ENCODE measurements at regions not wholly inside any gene's neighbourhood (a gene's known extent, or its start where the extent isn't known, plus 50 kb on each side); places are given as distances from the start of the nearest gene placed in this dataset.
"Not testable (repeated sequence)": the region's sequence is repeated elsewhere in the genome, so short reads cannot be mapped to it uniquely, and the experiment has no call there.

DNA sequence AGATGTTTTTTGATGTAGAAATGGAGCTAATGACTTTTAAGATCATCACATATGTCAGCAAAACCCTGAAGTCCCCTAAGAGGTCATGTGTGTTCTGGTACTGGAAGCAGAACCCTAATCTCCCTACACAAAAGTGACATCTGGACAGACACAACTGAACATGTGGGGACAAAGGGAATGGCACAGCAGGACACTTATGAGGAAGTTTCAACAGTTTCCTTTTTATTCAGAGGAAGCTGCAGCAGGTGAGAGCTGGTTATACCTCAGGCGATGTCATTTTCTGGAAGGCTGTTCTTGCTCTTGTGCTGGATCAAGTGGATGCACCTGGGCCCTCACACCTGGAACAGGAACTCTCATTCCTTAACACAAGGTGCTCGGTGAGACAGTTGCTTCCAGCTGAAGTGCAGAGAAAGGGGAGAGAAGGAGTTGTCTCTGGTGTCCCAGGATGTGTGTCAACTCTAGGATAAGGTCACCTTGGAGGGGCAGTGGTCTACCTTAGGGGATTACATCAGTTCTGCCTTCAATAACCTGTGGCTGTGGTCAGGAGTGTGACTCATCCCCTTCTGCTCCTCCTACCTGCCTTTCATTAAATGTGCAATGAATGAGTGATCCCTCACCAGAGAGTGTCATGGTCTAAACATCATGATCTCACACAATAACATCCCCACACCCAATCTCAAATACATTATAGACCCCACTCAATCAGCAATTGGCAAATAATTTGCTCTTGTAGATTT is 463.4 kb downstream of the TMEM121 start:
- Histone ChIP-seq H3K4me1 (ENCODE audit: control insufficient read depth in 2 of 2, insufficient read depth in 2 of 2, low read length in 1 of 2) (peaks cover 0 to 3% of the 10 kb centered on the region in 2 donors), H3K4me3 (ENCODE audit: low read depth in 1 of 2, low read length in 2 of 2) (no peak overlapping the region), H3K36me3 (ENCODE audit: control insufficient read depth in 2 of 2, insufficient read depth in 2 of 2, low read length in 1 of 2) (no peaks in the 10 kb centered on the region), H3K27me3 (ENCODE audit: control insufficient read depth in 1 of 2, insufficient read depth in 2 of 2, low read length in 2 of 2) (no peaks in the 10 kb centered on the region), H3K9me3 (ENCODE audit: control insufficient read depth in 2 of 2, insufficient read depth in 1 of 2, low read depth in 1 of 2, low read length in 1 of 2) (no peaks in the 10 kb centered on the region), H3K27ac (ENCODE audit: low read depth in 2 of 2, low read length in 1 of 2) (no peak overlapping the region)
- 54 to 61% methylated on average over 2 of the region's 2 CpGs for WGBS, 2 donors

- WGBS, 2 donors: 24 to 26% methylated on average over 5 of the region's 5 CpGs
- not testable (repeated sequence) for H3K27me3 ChIP-seq (ENCODE audit: control insufficient read depth in 1 of 2, insufficient read depth in 2 of 2, low read length in 2 of 2); H3K9me3 ChIP-seq (ENCODE audit: control insufficient read depth in 2 of 2, insufficient read depth in 1 of 2, low read depth in 1 of 2, low read length in 1 of 2); H3K36me3 ChIP-seq (ENCODE audit: control insufficient read depth in 2 of 2, insufficient read depth in 2 of 2, low read length in 1 of 2); H3K27ac ChIP-seq (ENCODE audit: low read depth in 2 of 2, low read length in 1 of 2); H3K4me3 ChIP-seq (ENCODE audit: low read depth in 1 of 2, low read length in 2 of 2); H3K4me1 ChIP-seq (ENCODE audit: control insufficient read depth in 2 of 2, insufficient read depth in 2 of 2, low read length in 1 of 2)
Observed at GRCh38 chr14:105991677-105992076, 465.3 kb downstream of the TMEM121 start.

- no peak overlapping the region for H3K4me3 ChIP-seq (ENCODE audit: low read depth in 1 of 2, low read length in 2 of 2)
- H3K27ac ChIP-seq (ENCODE audit: low read depth in 2 of 2, low read length in 1 of 2): no peak overlapping the region
- H3K36me3 ChIP-seq (ENCODE audit: control insufficient read depth in 2 of 2, insufficient read depth in 2 of 2, low read length in 1 of 2): no peaks in the 10 kb centered on the region
- H3K27me3 ChIP-seq (ENCODE audit: control insufficient read depth in 1 of 2, insufficient read depth in 2 of 2, low read length in 2 of 2): no peaks in the 10 kb centered on the region
- H3K4me1 ChIP-seq (ENCODE audit: control insufficient read depth in 2 of 2, insufficient read depth in 2 of 2, low read length in 1 of 2): peaks cover 0 to 3% of the 10 kb centered on the region in 2 donors
- H3K9me3 ChIP-seq (ENCODE audit: control insufficient read depth in 2 of 2, insufficient read depth in 1 of 2, low read depth in 1 of 2, low read length in 1 of 2): no peaks in the 10 kb centered on the region
- WGBS, 2 donors: 76 to 78% methylated on average over 8 of the region's 8 CpGs
Observed at GRCh38 chr14:105993814-105994213, 467.4 kb downstream of the TMEM121 start.

- 39 to 52% methylated on average over 4 of the region's 4 CpGs for WGBS, 2 donors
- not testable (repeated sequence) for H3K4me3 ChIP-seq (ENCODE audit: low read depth in 1 of 2, low read length in 2 of 2)
Observed at GRCh38 chr14:105995011-105995710, 468.8 kb downstream of the TMEM121 start.

DNA sequence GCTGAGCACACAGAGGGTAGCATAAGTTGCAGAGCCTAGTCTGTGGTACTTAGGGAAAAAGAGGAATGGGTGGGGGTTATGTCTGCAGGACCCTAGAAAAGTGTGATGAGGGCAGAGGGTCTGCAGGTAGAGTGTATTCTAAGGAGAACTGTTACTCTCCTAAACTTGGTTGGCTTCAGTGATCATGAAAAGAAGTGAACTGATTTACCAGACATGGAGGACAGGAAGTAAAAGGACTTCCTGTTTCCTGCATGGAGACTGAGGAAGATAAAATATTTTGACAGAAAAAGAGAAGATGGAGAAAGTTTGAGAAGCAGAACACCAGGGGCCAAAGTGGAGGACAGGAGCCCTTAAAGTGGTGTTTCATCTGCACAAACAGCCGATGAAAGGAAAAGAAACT is 472.2 kb downstream of the TMEM121 start:
- not testable (repeated sequence) for H3K4me3 ChIP-seq (ENCODE audit: low read depth in 1 of 2, low read length in 2 of 2); H3K9me3 ChIP-seq (ENCODE audit: control insufficient read depth in 2 of 2, insufficient read depth in 1 of 2, low read depth in 1 of 2, low read length in 1 of 2); H3K4me1 ChIP-seq (ENCODE audit: control insufficient read depth in 2 of 2, insufficient read depth in 2 of 2, low read length in 1 of 2); H3K27ac ChIP-seq (ENCODE audit: low read depth in 2 of 2, low read length in 1 of 2); H3K27me3 ChIP-seq (ENCODE audit: control insufficient read depth in 1 of 2, insufficient read depth in 2 of 2, low read length in 2 of 2); H3K36me3 ChIP-seq (ENCODE audit: control insufficient read depth in 2 of 2, insufficient read depth in 2 of 2, low read length in 1 of 2)
- WGBS, 2 donors: 81 to 93% methylated on average over 1 of the region's 1 CpG

More at GRCh38 chr14:105995011-105995710, 468.8 kb downstream of the TMEM121 start:
- H3K9me3 ChIP-seq (ENCODE audit: control insufficient read depth in 2 of 2, insufficient read depth in 1 of 2, low read depth in 1 of 2, low read length in 1 of 2); H3K27ac ChIP-seq (ENCODE audit: low read depth in 2 of 2, low read length in 1 of 2); H3K27me3 ChIP-seq (ENCODE audit: control insufficient read depth in 1 of 2, insufficient read depth in 2 of 2, low read length in 2 of 2); H3K36me3 ChIP-seq (ENCODE audit: control insufficient read depth in 2 of 2, insufficient read depth in 2 of 2, low read length in 1 of 2); H3K4me1 ChIP-seq (ENCODE audit: control insufficient read depth in 2 of 2, insufficient read depth in 2 of 2, low read length in 1 of 2): not testable (repeated sequence)

- Histone ChIP-seq H3K36me3 (ENCODE audit: control insufficient read depth in 2 of 2, insufficient read depth in 2 of 2, low read length in 1 of 2) (no peaks in the 10 kb centered on the region), H3K4me3 (ENCODE audit: low read depth in 1 of 2, low read length in 2 of 2) (no peak overlapping the region), H3K27me3 (ENCODE audit: control insufficient read depth in 1 of 2, insufficient read depth in 2 of 2, low read length in 2 of 2) (no peaks in the 10 kb centered on the region), H3K4me1 (ENCODE audit: control insufficient read depth in 2 of 2, insufficient read depth in 2 of 2, low read length in 1 of 2) (no peaks in the 10 kb centered on the region), H3K27ac (ENCODE audit: low read depth in 2 of 2, low read length in 1 of 2) (no peak overlapping the region), H3K9me3 (ENCODE audit: control insufficient read depth in 2 of 2, insufficient read depth in 1 of 2, low read depth in 1 of 2, low read length in 1 of 2) (peaks cover 3 to 9% of the 10 kb centered on the region in 2 donors)
- 62 to 67% methylated on average over 12 to 15 of the region's 15 CpGs for WGBS, 2 donors
Observed at GRCh38 chr14:105999361-106000028, 473.1 kb downstream of the TMEM121 start.

DNA sequence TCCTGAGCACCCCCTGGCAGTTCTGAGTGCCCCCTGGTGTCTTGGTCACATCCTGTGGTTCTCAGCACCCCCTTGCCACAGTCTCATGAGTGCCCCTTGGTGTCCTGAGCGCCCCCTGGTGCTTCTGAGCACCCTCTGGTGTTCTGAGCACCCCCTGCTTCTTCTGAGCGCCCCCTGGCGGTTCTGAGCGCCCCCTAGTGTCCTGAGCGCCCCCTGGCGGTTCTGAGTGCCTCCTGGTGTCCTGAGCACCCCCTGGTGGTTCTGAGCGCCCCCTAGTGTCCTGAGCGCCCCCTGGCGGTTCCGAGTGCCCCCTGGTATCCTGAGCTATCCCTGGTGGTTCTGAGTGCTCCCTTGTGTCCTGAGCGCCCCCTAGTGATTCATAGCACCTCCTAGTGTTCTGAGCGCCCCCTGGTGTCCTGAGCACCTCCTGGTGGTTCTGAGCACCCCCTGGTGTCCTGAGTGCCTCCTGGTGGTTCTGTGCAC is 473.7 kb downstream of the TMEM121 start:
- WGBS, 2 donors: 56% methylated on average over 12 of the region's 12 CpGs
- not testable (repeated sequence) for H3K27ac ChIP-seq (ENCODE audit: low read depth in 2 of 2, low read length in 1 of 2)

DNA sequence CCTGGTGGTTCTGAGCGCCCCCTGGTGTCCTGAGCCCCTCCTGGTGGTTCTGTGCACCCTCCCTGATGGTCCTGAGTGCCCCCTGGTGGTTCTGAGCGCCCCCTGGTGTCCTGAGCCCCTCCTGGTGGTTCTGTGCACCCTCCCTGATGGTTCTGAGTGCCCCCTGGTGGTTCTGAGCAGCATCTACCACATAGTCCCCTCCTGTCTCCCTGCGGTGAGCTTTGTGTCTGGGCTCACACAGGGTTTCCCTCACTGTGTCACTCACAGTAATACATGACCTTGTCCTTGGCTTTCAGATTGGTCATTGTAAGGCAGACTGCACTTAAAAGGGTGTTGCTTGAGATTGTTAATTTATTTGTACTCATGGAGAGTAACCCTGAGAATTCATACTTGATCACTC is 474.9 kb downstream of the TMEM121 start:
- not testable (repeated sequence) for H3K27ac ChIP-seq (ENCODE audit: low read depth in 2 of 2, low read length in 1 of 2); H3K9me3 ChIP-seq (ENCODE audit: control insufficient read depth in 2 of 2, insufficient read depth in 1 of 2, low read depth in 1 of 2, low read length in 1 of 2); H3K36me3 ChIP-seq (ENCODE audit: control insufficient read depth in 2 of 2, insufficient read depth in 2 of 2, low read length in 1 of 2); H3K27me3 ChIP-seq (ENCODE audit: control insufficient read depth in 1 of 2, insufficient read depth in 2 of 2, low read length in 2 of 2); H3K4me3 ChIP-seq (ENCODE audit: low read depth in 1 of 2, low read length in 2 of 2); H3K4me1 ChIP-seq (ENCODE audit: control insufficient read depth in 2 of 2, insufficient read depth in 2 of 2, low read length in 1 of 2)
- WGBS, 2 donors: 50 to 67% methylated on average over 2 of the region's 3 CpGs

More for the DNA sequence above, 473.7 kb downstream of the TMEM121 start:
- H3K27me3 ChIP-seq (ENCODE audit: control insufficient read depth in 1 of 2, insufficient read depth in 2 of 2, low read length in 2 of 2); H3K4me1 ChIP-seq (ENCODE audit: control insufficient read depth in 2 of 2, insufficient read depth in 2 of 2, low read length in 1 of 2); H3K4me3 ChIP-seq (ENCODE audit: low read depth in 1 of 2, low read length in 2 of 2); H3K36me3 ChIP-seq (ENCODE audit: control insufficient read depth in 2 of 2, insufficient read depth in 2 of 2, low read length in 1 of 2); H3K9me3 ChIP-seq (ENCODE audit: control insufficient read depth in 2 of 2, insufficient read depth in 1 of 2, low read depth in 1 of 2, low read length in 1 of 2): not testable (repeated sequence)

DNA sequence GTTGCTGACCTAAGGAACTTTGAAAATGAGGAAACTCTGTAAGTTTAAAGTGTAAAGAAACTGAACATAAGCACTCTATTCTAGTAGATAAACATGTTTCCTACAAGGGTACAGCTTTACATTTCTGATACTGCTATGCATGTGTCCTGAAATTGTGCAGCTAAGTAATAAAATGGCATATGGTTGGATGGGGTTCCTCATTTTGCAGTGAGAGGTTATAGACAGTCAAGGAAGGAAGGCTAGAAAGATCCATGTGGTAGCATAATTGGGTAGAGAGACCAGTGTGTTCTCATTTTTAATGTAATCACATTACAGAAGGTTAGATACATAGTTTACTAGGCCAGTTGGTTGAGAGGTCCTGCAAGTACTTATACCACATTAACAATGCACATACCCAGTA is 477.0 kb downstream of the TMEM121 start:
- no peaks in the 10 kb centered on the region for H3K36me3 ChIP-seq (ENCODE audit: control insufficient read depth in 2 of 2, insufficient read depth in 2 of 2, low read length in 1 of 2)
- peaks cover 3 to 9% of the 10 kb centered on the region in 2 donors for H3K9me3 ChIP-seq (ENCODE audit: control insufficient read depth in 2 of 2, insufficient read depth in 1 of 2, low read depth in 1 of 2, low read length in 1 of 2)
- H3K27ac ChIP-seq (ENCODE audit: low read depth in 2 of 2, low read length in 1 of 2): no peak overlapping the region
- no peaks in the 10 kb centered on the region for H3K4me1 ChIP-seq (ENCODE audit: control insufficient read depth in 2 of 2, insufficient read depth in 2 of 2, low read length in 1 of 2)
- H3K4me3 ChIP-seq (ENCODE audit: low read depth in 1 of 2, low read length in 2 of 2): no peak overlapping the region
- H3K27me3 ChIP-seq (ENCODE audit: control insufficient read depth in 1 of 2, insufficient read depth in 2 of 2, low read length in 2 of 2): no peaks in the 10 kb centered on the region
